Suppressor macrophage treated with lipopolysaccharide for 4 hours (primary cell): ENCODE measurements at regions not wholly inside any gene's neighbourhood (a gene's known extent, or its start where the extent isn't known, plus 50 kb on each side); places are given as distances from the start of the nearest gene placed in this dataset.
A peak's percentile ranks its signal among the peaks of the same experiment; 100 is the strongest.
"Not testable (repeated sequence)": the region's sequence is repeated elsewhere in the genome, so short reads cannot be mapped to it uniquely, and the experiment has no call there.

Source experiments
- DNase-seq: peaks from one replicate; pipeline ENCODE4 v3.0.0-alpha.2; 2020

- no peak for DNase-seq
Observed at GRCh38 chr13:18236528-18236815, 945.2 kb downstream of the TUBA3C start.

GRCh38 chr13:18235756-18236527, 945.7 kb downstream of the TUBA3C start:
- DNase-seq, result no peak

- DNase-seq, result no peak
Observed at GRCh38 chr13:18235172-18235571, 946.5 kb downstream of the TUBA3C start.

GRCh38 chr13:18234451-18234850, 947.2 kb downstream of the TUBA3C start:
- not testable (repeated sequence) for DNase-seq

GRCh38 chr13:18233783-18234299, 947.8 kb downstream of the TUBA3C start:
- no peak for DNase-seq

GRCh38 chr13:18232994-18233782, 948.4 kb downstream of the TUBA3C start:
- no peak for DNase-seq

- DNase-seq, result no peak
Observed at GRCh38 chr13:18232298-18232993, 949.2 kb downstream of the TUBA3C start.

- not testable (repeated sequence) for DNase-seq
Observed at GRCh38 chr13:18224411-18224810, 957.2 kb downstream of the TUBA3C start.

GRCh38 chr13:18214689-18215088, 966.9 kb downstream of the TUBA3C start:
- DNase-seq, result not testable (repeated sequence)

GRCh38 chr13:18213511-18213910, 968.1 kb downstream of the TUBA3C start:
- DNase-seq, result not testable (repeated sequence)

GRCh38 chr13:18212873-18213272, 968.8 kb downstream of the TUBA3C start:
- DNase-seq, result no peak

- DNase-seq, result peak; percentile 31
Observed at GRCh38 chr13:18211752-18212560, 969.7 kb downstream of the TUBA3C start.

- not testable (repeated sequence) for DNase-seq
Observed at GRCh38 chr13:18204614-18205178, 976.9 kb downstream of the TUBA3C start.

- DNase-seq, result not testable (repeated sequence)
Observed at GRCh38 chr13:18195365-18195678, 986.3 kb downstream of the TUBA3C start.

- not testable (repeated sequence) for DNase-seq
Observed at GRCh38 chr13:18194631-18195364, 986.8 kb downstream of the TUBA3C start.

GRCh38 chr13:18194104-18194503, 987.5 kb downstream of the TUBA3C start:
- DNase-seq, result not testable (repeated sequence)
